IMR-90 (cell line): ENCODE measurements at regions not wholly inside any gene's neighbourhood (a gene's known extent, or its start where the extent isn't known, plus 50 kb on each side); places are given as distances from the start of the nearest gene placed in this dataset.

ENCODE experiments used
- ATAC-seq: fragments of 200-7000 bp; cut with Tn5 transposase; 2 replicates; pipeline ENCODE4 v1.9.1; 2020; ENCODE audit warnings: low read depth, mild to moderate bottlenecking, moderate library complexity
- BruUV-seq: library from RNA; stranded (reverse); fragments of 400-500 nt; replicated peaks from 2 replicates; lab custom pipeline; 2021; lab: Mats Ljungman, UMichigan
- CTCF ChIA-PET: fragments of 300-600 bp; formaldehyde crosslinking; extraction: SDS; loops from one replicate; lab custom pipeline; 2021; ENCODE audit warnings: antibody characterized with exemption; lab: Yijun Ruan, JAX
- POLR2A ChIA-PET: fragments of 300-600 bp; sonication (Branson Sonifier 250); formaldehyde crosslinking; loops from one replicate; lab custom pipeline; 2022; ENCODE audit warnings: antibody characterized with exemption; ENCODE audit not compliant: unreplicated experiment; lab: Charles Lee
- DNase-seq: peaks from one replicate; pipeline ENCODE4 v3.0.0; 2013
- H2AFZ ChIP-seq: replicated peaks from 2 replicates; pipeline ENCODE3; 2013; ENCODE audit warnings: low read length, mild to moderate bottlenecking; ENCODE audit not compliant: poor library complexity
- H2AK5ac ChIP-seq: 2 replicates; pipeline ENCODE4 v1.6.1; 2013; ENCODE audit warnings: low read depth, low read length, inconsistent platforms
- H2AK9ac ChIP-seq: replicated peaks from 2 replicates; pipeline ENCODE3; 2013; ENCODE audit warnings: mild to moderate bottlenecking, low read depth, low read length, moderate library complexity; ENCODE audit not compliant: poor library complexity
- H2BK120ac ChIP-seq: 2 replicates; pipeline ENCODE4 v1.6.1; 2013; ENCODE audit warnings: low read depth, low read length, inconsistent platforms
- H2BK15ac ChIP-seq: 3 replicates; pipeline ENCODE4 v1.6.1; 2013; ENCODE audit warnings: low read depth, low read length, inconsistent platforms
- H2BK20ac ChIP-seq: 2 replicates; pipeline ENCODE4 v1.6.1; 2013; ENCODE audit warnings: low read depth, mild to moderate bottlenecking, inconsistent platforms, low read length, moderate library complexity
- H2BK5ac ChIP-seq: 2 replicates; pipeline ENCODE4 v1.6.1; 2013; ENCODE audit warnings: mild to moderate bottlenecking, low read depth, low read length, inconsistent platforms; ENCODE audit not compliant: poor library complexity, severe bottlenecking
- H3K14ac ChIP-seq: replicated peaks from 2 replicates; pipeline ENCODE4 v1.6.1; 2013; ENCODE audit warnings: low read depth, low read length, inconsistent platforms
- H3K18ac ChIP-seq: 2 replicates; pipeline ENCODE4 v1.6.1; 2013; ENCODE audit warnings: low read depth, low read length, control low read depth
- H3K23ac ChIP-seq: 2 replicates; pipeline ENCODE4 v1.6.1; 2013; ENCODE audit warnings: low read depth, low read length, inconsistent platforms
- H3K27ac ChIP-seq: 2 replicates; pipeline ENCODE4 v1.5.1; 2013; ENCODE audit warnings: mild to moderate bottlenecking, control low read depth, low read length; ENCODE audit not compliant: insufficient read depth
- H3K27me3 ChIP-seq: 2 replicates; pipeline ENCODE4 v1.6.1; 2013; ENCODE audit warnings: low read length; ENCODE audit not compliant: control insufficient read depth, insufficient read depth
- H3K36me3 ChIP-seq: 2 replicates; pipeline ENCODE4 v1.6.1; 2013; ENCODE audit warnings: low read length, mixed read lengths; ENCODE audit not compliant: control insufficient read depth, insufficient read depth
- H3K4ac ChIP-seq: 2 replicates; pipeline ENCODE4 v1.6.1; 2013; ENCODE audit warnings: low read depth, low read length, inconsistent platforms
- H3K4me1 ChIP-seq: 2 replicates; pipeline ENCODE4 v1.6.1; 2013; ENCODE audit warnings: low read length, mixed read lengths; ENCODE audit not compliant: control insufficient read depth, insufficient read depth
- H3K4me2 ChIP-seq: 2 replicates; pipeline ENCODE4 v1.6.1; 2013; ENCODE audit warnings: low read depth, mild to moderate bottlenecking, control low read depth, low read length, moderate library complexity
- H3K4me3 ChIP-seq: 2 replicates; pipeline ENCODE4 v1.5.1; 2013; ENCODE audit warnings: low read depth, mild to moderate bottlenecking, control low read depth, low read length, moderate library complexity; ENCODE audit not compliant: insufficient read depth
- H3K56ac ChIP-seq: 2 replicates; pipeline ENCODE4 v1.6.1; 2013; ENCODE audit warnings: low read length, inconsistent platforms; ENCODE audit not compliant: insufficient read depth; ENCODE audit errors: extremely low read depth
- H3K79me1 ChIP-seq, 2 experiments: 2 replicates each; pipeline ENCODE4 v1.6.1; 2013; ENCODE audit warnings: low read length in 2 of 2, inconsistent platforms in 1 of 2, low read depth in 1 of 2
- H3K9ac ChIP-seq: 2 replicates; pipeline ENCODE4 v1.6.1; 2013; ENCODE audit warnings: low read depth, low read length, control low read depth
- H3K9me1 ChIP-seq: 2 replicates; pipeline ENCODE4 v1.6.1; 2013; ENCODE audit warnings: low read length, inconsistent platforms; ENCODE audit not compliant: insufficient read depth
- H3K9me3 ChIP-seq: 2 replicates; pipeline ENCODE4 v1.6.1; 2013; ENCODE audit warnings: low read length; ENCODE audit not compliant: control insufficient read depth, insufficient read depth
- H4K20me1 ChIP-seq: 2 replicates; pipeline ENCODE4 v1.6.1; 2013; ENCODE audit warnings: low read length, inconsistent platforms; ENCODE audit not compliant: insufficient read depth
- H4K5ac ChIP-seq: 2 replicates; pipeline ENCODE4 v1.6.1; 2013; ENCODE audit warnings: mild to moderate bottlenecking, low read depth, low read length, control low read depth
- H4K8ac ChIP-seq, 2 experiments: 2 replicates each; pipeline ENCODE4 v1.6.1; 2013; ENCODE audit warnings: low read depth in 2 of 2, low read length in 2 of 2, control low read depth in 1 of 2, inconsistent platforms in 1 of 2
- H4K91ac ChIP-seq: 2 replicates; pipeline ENCODE4 v1.6.1; 2013; ENCODE audit warnings: low read depth, low read length, inconsistent platforms; ENCODE audit not compliant: insufficient read depth
- BHLHE40 ChIP-seq: fragments of 150-350 bp; IDR thresholded peaks from 2 replicates; pipeline ENCODE4 v1.6.1; 2016; ENCODE audit warnings: mild to moderate bottlenecking, low read depth, low read length
- CEBPB ChIP-seq: IDR thresholded peaks from 2 replicates; pipeline ENCODE4 v1.6.1; 2012; ENCODE audit warnings: low read depth, low read length, improper control_type of control experiment
- CHD1 ChIP-seq: IDR thresholded peaks from 2 replicates; pipeline ENCODE4 v1.6.1; 2012; ENCODE audit warnings: low read depth, low read length, improper control_type of control experiment
- FOS ChIP-seq: fragments of 150-350 bp; IDR thresholded peaks from 2 replicates; pipeline ENCODE4 v1.6.1; 2016; ENCODE audit warnings: low read depth, low read length
- MAFK ChIP-seq: IDR thresholded peaks from 2 replicates; pipeline ENCODE4 v1.6.1; 2012; ENCODE audit warnings: low read depth, low read length, improper control_type of control experiment
- MAZ ChIP-seq: IDR thresholded peaks from 2 replicates; pipeline ENCODE4 v1.6.1; 2012; ENCODE audit warnings: low read depth, mild to moderate bottlenecking, low read length, improper control_type of control experiment, moderate library complexity, borderline replicate concordance
- MXI1 ChIP-seq: IDR thresholded peaks from 2 replicates; pipeline ENCODE4 v1.6.1; 2012; ENCODE audit warnings: low read depth, mild to moderate bottlenecking, low read length, moderate library complexity, borderline replicate concordance
- NFE2L2 ChIP-seq: fragments of 150-350 bp; IDR thresholded peaks from 2 replicates; pipeline ENCODE4 v1.6.1; 2016; ENCODE audit warnings: low read depth, mild to moderate bottlenecking, low read length
- POLR2A ChIP-seq: IDR thresholded peaks from 2 replicates; pipeline ENCODE4 v1.6.1; 2012; ENCODE audit warnings: mild to moderate bottlenecking, low read depth, low read length
- RAD21 ChIP-seq: IDR thresholded peaks from 2 replicates; pipeline ENCODE4 v1.6.1; 2012; ENCODE audit warnings: low read length, improper control_type of control experiment
- RCOR1 ChIP-seq: IDR thresholded peaks from 2 replicates; pipeline ENCODE4 v1.6.1; 2012; ENCODE audit warnings: mild to moderate bottlenecking, low read length, improper control_type of control experiment; ENCODE audit not compliant: insufficient replicate concordance
- RFX5 ChIP-seq: IDR thresholded peaks from 2 replicates; pipeline ENCODE4 v1.8.0; 2012; ENCODE audit warnings: low read depth, mild to moderate bottlenecking, low read length, moderate library complexity
- SMC3 ChIP-seq: fragments of 150-350 bp; IDR thresholded peaks from 2 replicates; pipeline ENCODE4 v1.6.1; 2016; ENCODE audit warnings: low read depth, mild to moderate bottlenecking, antibody characterized with exemption, low read length, moderate library complexity
- WGBS, 2 experiments: methylation state at CpG; one replicate each; pipeline versions ENCODE4 v1.1.5 to v1.1.7; 2013; ENCODE audit warnings: missing lambda C conversion rate in 2 of 2; ENCODE audit not compliant: insufficient read length in 1 of 2; ENCODE audit errors: extremely low coverage in 2 of 2; 5-methylcytosine and 5-hydroxymethylcytosine counted together
- dilution Hi-C: fragments of 300-500 bp; cut with HindIII; formaldehyde crosslinking; loops from one replicate; pipeline ENCODE4 v1.14.3; 2018; ENCODE audit warnings: low sequenced_read_pairs; ENCODE audit not compliant: unreplicated experiment
- in situ Hi-C: fragments of 300-500 bp; cut with MboI; formaldehyde crosslinking; loops from 3 replicates; pipeline ENCODE4 v1.14.3; 2019; ENCODE audit warnings: low sequenced_read_pairs, inconsistent platforms, mixed read lengths
- intact Hi-C: fragments of 100-400 bp; cut with micrococcal nuclease; formaldehyde crosslinking; loops from 2 replicates; pipeline ENCODE4 v1.10.0; 2022
- TF ChIP-seq, protein P1 (sequence below): fragments of 150-350 bp; IDR thresholded peaks from 2 replicates; pipeline ENCODE4 v1.6.1; 2016; ENCODE audit warnings: low read depth, mild to moderate bottlenecking, low read length, moderate library complexity, borderline replicate concordance
- TF ChIP-seq, protein P2 (sequence below): conservative IDR thresholded peaks from 2 replicates; pipeline ENCODE4 v1.5.1; 2012; ENCODE audit warnings: mild to moderate bottlenecking, low read depth, low read length, improper control_type of control experiment
- TF ChIP-seq, protein P3 (sequence below): fragments of 150-350 bp; IDR thresholded peaks from 2 replicates; pipeline ENCODE4 v1.6.1; 2017; ENCODE audit warnings: mild to moderate bottlenecking, antibody characterized with exemption, low read length, low read depth

DNA sequence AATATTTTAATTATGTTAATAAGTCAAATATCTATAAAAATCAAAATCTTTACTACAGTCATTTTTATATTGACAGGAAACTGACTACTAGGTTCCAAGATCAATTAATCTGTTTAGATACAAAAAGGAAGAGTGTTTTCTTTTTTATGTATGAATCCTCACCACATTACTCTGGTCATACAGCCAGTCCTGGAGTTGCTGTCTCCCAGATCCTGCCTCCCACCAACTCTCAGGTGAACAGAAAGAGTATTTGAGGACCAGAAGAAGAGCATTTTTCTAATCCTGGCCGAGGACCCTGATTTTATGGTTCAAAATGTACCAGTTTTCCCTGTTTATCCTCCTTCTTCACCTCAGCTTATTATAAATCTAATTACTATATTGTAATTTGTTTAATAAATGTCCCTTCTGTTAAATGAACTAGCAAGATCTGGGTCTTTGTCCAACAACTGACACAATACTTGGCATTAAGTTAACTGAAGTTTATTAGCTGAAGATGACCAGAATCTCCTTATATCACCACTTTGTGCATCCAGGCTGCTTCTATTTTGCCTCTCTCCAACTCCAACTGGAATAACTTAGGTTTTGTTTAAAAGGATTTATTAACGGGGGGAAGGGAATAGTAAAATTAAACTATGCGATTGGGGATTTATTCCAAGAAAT lies 224.4 kb upstream of the PCDH7 start:
- dilution Hi-C loops (no loop called here), intact Hi-C loops (no loop called here), in situ Hi-C loops (no loop called here)
- Histone ChIP-seq H3K23ac (no peak overlapping the region), H4K20me1 (no peaks in the 10 kb centered on the region), H3K4me1 (no peaks in the 10 kb centered on the region), H2BK20ac (no peak overlapping the region), H3K79me1 (no peaks in the 10 kb centered on the region), H3K56ac (no peak overlapping the region), H3K9ac (no peak overlapping the region), H3K4me2 (no peak overlapping the region), H3K4ac (no peak overlapping the region), H3K4me3 (no peak overlapping the region), H2AK5ac (no peak overlapping the region), H3K9me3 (no peaks in the 10 kb centered on the region), H2BK120ac (no peak overlapping the region), H3K14ac (no peak overlapping the region), H3K27me3 (no peaks in the 10 kb centered on the region), H3K9me1 (no peaks in the 10 kb centered on the region), H3K36me3 (no peaks in the 10 kb centered on the region), H2BK5ac (no peak overlapping the region), H2AFZ (no peak overlapping the region), H3K27ac (no peak overlapping the region), H3K18ac (no peak overlapping the region), H4K5ac (no peak overlapping the region), H2AK9ac (no peak overlapping the region), H4K8ac (no peak overlapping the region), H4K91ac (no peak overlapping the region), H2BK15ac (no peak overlapping the region)
- ATAC-seq, result no peak
- CTCF ChIA-PET, result no interaction called here
- BruUV-seq, result no TSS peak
- POLR2A ChIA-PET, result no interaction called here
- DNase-seq, result no peak
- 100% methylated on average over 2 of the region's 3 CpGs; no CpG with 5 or more reads in 1 of the 2 experiments for WGBS, 2 experiments
- TF ChIP-seq SMC3 (no peak), RAD21 (no peak), BHLHE40 (no peak), MXI1 (no peak), CEBPB (no peak), RFX5 (no peak), POLR2A (no peak), NFE2L2 (no peak), FOS (no peak), RCOR1 (no peak), MAFK (no peak), CHD1 (no peak), MAZ (no peak)
- TF ChIP-seq, protein P1, sequence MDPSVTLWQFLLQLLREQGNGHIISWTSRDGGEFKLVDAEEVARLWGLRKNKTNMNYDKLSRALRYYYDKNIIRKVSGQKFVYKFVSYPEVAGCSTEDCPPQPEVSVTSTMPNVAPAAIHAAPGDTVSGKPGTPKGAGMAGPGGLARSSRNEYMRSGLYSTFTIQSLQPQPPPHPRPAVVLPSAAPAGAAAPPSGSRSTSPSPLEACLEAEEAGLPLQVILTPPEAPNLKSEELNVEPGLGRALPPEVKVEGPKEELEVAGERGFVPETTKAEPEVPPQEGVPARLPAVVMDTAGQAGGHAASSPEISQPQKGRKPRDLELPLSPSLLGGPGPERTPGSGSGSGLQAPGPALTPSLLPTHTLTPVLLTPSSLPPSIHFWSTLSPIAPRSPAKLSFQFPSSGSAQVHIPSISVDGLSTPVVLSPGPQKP, result no peak
- TF ChIP-seq, protein P2, sequence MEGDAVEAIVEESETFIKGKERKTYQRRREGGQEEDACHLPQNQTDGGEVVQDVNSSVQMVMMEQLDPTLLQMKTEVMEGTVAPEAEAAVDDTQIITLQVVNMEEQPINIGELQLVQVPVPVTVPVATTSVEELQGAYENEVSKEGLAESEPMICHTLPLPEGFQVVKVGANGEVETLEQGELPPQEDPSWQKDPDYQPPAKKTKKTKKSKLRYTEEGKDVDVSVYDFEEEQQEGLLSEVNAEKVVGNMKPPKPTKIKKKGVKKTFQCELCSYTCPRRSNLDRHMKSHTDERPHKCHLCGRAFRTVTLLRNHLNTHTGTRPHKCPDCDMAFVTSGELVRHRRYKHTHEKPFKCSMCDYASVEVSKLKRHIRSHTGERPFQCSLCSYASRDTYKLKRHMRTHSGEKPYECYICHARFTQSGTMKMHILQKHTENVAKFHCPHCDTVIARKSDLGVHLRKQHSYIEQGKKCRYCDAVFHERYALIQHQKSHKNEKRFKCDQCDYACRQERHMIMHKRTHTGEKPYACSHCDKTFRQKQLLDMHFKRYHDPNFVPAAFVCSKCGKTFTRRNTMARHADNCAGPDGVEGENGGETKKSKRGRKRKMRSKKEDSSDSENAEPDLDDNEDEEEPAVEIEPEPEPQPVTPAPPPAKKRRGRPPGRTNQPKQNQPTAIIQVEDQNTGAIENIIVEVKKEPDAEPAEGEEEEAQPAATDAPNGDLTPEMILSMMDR, result no peak
- TF ChIP-seq, protein P3, sequence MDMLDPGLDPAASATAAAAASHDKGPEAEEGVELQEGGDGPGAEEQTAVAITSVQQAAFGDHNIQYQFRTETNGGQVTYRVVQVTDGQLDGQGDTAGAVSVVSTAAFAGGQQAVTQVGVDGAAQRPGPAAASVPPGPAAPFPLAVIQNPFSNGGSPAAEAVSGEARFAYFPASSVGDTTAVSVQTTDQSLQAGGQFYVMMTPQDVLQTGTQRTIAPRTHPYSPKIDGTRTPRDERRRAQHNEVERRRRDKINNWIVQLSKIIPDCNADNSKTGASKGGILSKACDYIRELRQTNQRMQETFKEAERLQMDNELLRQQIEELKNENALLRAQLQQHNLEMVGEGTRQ, result no peak
